AG04450 (cell line): ENCODE measurements at regions not wholly inside any gene's neighbourhood (a gene's known extent, or its start where the extent isn't known, plus 50 kb on each side); places are given as distances from the start of the nearest gene placed in this dataset.
"Not testable (repeated sequence)": the region's sequence is repeated elsewhere in the genome, so short reads cannot be mapped to it uniquely, and the experiment has no call there.

ENCODE experiments used
- CTCF ChIA-PET: fragments of 300-600, 350-600 bp; formaldehyde crosslinking; extraction: SDS; loops from one replicate; lab custom pipeline; 2022; ENCODE audit warnings: antibody characterized with exemption, inconsistent platforms; lab: Charles Lee
- POLR2A ChIA-PET: fragments of 350-600 bp; formaldehyde crosslinking; extraction: SDS; loops from one replicate; lab custom pipeline; 2021; ENCODE audit warnings: antibody characterized with exemption, inconsistent platforms; lab: Yijun Ruan, JAX
- DNase-seq: peaks from one replicate; pipeline ENCODE4 v3.0.0-alpha.2; 2011; ENCODE audit warnings: low read depth, low spot score
- H3K27ac ChIP-seq: one replicate; pipeline ENCODE4 v1.5.1; 2012; ENCODE audit warnings: low read depth, low read length, control low read depth
- H3K27me3 ChIP-seq: one replicate; pipeline ENCODE4 v1.6.0; 2012; ENCODE audit warnings: low read length; ENCODE audit not compliant: control insufficient read depth, insufficient read depth
- H3K4me3 ChIP-seq: 2 replicates; pipeline ENCODE4 v1.5.1; 2011; ENCODE audit warnings: mild to moderate bottlenecking, low read depth, low read length, control low read depth
- H3K9me3 ChIP-seq: 2 replicates; pipeline ENCODE4 v1.5.1; 2012; ENCODE audit warnings: low read length; ENCODE audit not compliant: control insufficient read depth, insufficient read depth
- TF ChIP-seq, protein P1 (sequence below): IDR thresholded peaks from 2 replicates; pipeline ENCODE4 v1.5.1; 2011; ENCODE audit warnings: low read depth, low read length, control low read depth, inconsistent platforms

GRCh38 chr1:242914729-242915128 lies 340.4 kb downstream of the CEP170 start:
- H3K9me3 ChIP-seq, H3K27me3 ChIP-seq, H3K27ac ChIP-seq, DNase-seq, CTCF ChIA-PET, POLR2A ChIA-PET, H3K4me3 ChIP-seq: not testable (repeated sequence)

GRCh38 chr1:242912855-242913254 lies 342.2 kb downstream of the CEP170 start:
- H3K27ac ChIP-seq, H3K4me3 ChIP-seq, H3K27me3 ChIP-seq, H3K9me3 ChIP-seq, DNase-seq, POLR2A ChIA-PET, CTCF ChIA-PET: not testable (repeated sequence)

DNA sequence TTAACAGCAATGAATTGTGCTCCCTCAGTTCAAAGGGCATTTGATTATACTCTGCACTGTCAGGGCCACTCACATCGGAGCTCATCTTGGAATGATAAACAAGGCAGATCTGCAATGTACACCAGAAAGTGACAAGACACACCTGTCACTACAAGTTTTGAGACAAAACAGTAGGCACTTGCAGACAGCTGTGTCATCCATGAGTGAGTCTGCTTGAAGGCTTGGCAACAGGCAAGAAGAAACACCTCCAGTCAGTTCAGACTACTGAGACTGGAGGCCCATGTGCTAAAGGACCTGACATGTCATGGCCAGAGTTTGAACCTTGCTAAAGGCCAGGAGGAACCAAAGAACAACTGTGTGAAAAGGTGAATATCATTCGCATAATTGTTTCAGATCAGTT lies 354.5 kb downstream of the CEP170 start:
- H3K27me3 ChIP-seq, POLR2A ChIA-PET, H3K27ac ChIP-seq, CTCF ChIA-PET, H3K9me3 ChIP-seq, H3K4me3 ChIP-seq, DNase-seq: not testable (repeated sequence)

DNA sequence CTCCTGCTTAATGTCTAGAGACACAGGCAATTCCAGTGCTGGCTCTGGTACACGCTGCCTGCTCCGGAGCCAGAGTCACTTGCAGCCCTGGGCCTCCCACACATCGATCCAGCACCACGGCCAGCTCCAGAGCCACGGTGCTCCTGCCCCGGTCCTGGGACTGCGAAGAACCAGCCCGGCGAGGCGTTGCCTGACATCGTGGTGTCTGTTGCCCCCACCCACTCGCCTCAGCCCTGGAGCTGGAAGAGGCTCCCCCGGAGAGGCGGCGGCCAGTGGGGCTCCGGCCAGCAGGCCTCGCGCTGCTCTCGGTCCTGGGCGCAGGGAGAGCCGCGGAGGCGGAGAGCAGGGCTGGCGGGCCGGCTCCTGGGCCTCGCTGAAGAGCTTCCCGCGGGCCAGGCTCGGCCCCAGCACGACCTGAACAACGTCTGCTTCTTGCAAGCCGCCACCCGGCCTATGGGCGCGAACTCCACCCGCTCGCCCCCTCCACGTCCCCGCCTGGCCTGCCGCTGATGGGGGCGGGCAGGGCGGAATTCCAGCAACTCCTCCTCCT lies 364.8 kb downstream of the CEP170 start:
- TF ChIP-seq, protein P1, sequence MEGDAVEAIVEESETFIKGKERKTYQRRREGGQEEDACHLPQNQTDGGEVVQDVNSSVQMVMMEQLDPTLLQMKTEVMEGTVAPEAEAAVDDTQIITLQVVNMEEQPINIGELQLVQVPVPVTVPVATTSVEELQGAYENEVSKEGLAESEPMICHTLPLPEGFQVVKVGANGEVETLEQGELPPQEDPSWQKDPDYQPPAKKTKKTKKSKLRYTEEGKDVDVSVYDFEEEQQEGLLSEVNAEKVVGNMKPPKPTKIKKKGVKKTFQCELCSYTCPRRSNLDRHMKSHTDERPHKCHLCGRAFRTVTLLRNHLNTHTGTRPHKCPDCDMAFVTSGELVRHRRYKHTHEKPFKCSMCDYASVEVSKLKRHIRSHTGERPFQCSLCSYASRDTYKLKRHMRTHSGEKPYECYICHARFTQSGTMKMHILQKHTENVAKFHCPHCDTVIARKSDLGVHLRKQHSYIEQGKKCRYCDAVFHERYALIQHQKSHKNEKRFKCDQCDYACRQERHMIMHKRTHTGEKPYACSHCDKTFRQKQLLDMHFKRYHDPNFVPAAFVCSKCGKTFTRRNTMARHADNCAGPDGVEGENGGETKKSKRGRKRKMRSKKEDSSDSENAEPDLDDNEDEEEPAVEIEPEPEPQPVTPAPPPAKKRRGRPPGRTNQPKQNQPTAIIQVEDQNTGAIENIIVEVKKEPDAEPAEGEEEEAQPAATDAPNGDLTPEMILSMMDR = no peak
- DNase-seq = no peak
- Histone ChIP-seq H3K27me3 (no peaks in the 10 kb centered on the region), H3K9me3 (peaks cover 13% of the 10 kb centered on the region), H3K4me3 (no peak overlapping the region), H3K27ac (no peak overlapping the region)
- ChIA-PET POLR2A (no interaction called here), CTCF (no interaction called here)

- no peaks in the 10 kb centered on the region for H3K27me3 ChIP-seq
- TF ChIP-seq, protein P1 = no peak
- no peak overlapping the region for H3K27ac ChIP-seq
- H3K4me3 ChIP-seq = no peak overlapping the region
- ChIA-PET CTCF (no interaction called here), POLR2A (no interaction called here)
- DNase-seq = no peak
- peaks cover 13% of the 10 kb centered on the region for H3K9me3 ChIP-seq
Observed at GRCh38 chr1:242886137-242886536, 361.6 kb upstream of the PLD5 start.

DNA sequence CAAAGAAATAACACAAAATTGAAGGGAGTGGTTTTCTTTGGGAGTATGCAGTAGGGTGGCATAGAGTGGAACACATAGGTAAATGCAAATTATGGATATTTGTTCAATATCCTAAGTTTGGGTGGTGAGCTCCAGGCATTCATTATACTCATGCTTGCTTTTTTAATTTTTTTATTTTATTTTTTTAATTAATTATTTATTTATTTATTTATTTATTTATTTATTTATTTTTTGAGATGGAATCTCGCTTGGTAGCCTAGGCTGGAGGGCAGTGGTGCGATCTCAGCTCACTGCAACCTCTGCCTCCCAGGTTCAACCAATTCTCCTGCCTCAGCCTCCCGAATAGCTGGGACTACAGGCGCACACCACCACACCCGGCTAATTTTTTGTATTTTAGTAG lies 355.5 kb upstream of the PLD5 start:
- H3K27ac ChIP-seq, POLR2A ChIA-PET, H3K9me3 ChIP-seq, H3K4me3 ChIP-seq, DNase-seq, CTCF ChIA-PET, H3K27me3 ChIP-seq: not testable (repeated sequence)

GRCh38 chr1:242877743-242878142 lies 353.2 kb upstream of the PLD5 start:
- Histone ChIP-seq H3K9me3 (peaks cover 13% of the 10 kb centered on the region), H3K27me3 (no peaks in the 10 kb centered on the region), H3K27ac (no peak overlapping the region), H3K4me3 (no peak overlapping the region)
- ChIA-PET POLR2A (no interaction called here), CTCF (no interaction called here)
- no peak for DNase-seq
- TF ChIP-seq, protein P1 = no peak
